ENCODE measurements at regions not wholly inside any gene's neighbourhood (a gene's known extent, or its start where the extent isn't known, plus 50 kb on each side); places are given as distances from the start of the nearest gene placed in this dataset.

- intact Hi-C loops (cut with DNase I; ENCODE audit: low total_unique reads) = no loop called here
- TF ChIP-seq CTCF (IDR thresholded peaks at IDR 0.05) = no peak
- Histone ChIP-seq H3K36me3 (no peaks in the 10 kb centered on the region), H3K27ac (no peak overlapping the region), H3K4me3 (no peak overlapping the region), H3K9me3 (no peaks in the 10 kb centered on the region), H3K4me1 (no peaks in the 10 kb centered on the region), H3K27me3 (no peaks in the 10 kb centered on the region)
- DNase-seq = no peak
These were observed 91.1 kb upstream of the DHRS4 start for GRCh38 chr14:23862513-23862912.

GRCh38 chr14:23863836-23864235 is 89.7 kb upstream of the DHRS4 start:
- H3K27ac ChIP-seq = no peak overlapping the region
- H3K4me3 ChIP-seq = no peak overlapping the region
- H3K9me3 ChIP-seq = no peaks in the 10 kb centered on the region
- H3K27me3 ChIP-seq = no peaks in the 10 kb centered on the region
- H3K36me3 ChIP-seq = no peaks in the 10 kb centered on the region
- intact Hi-C loops (cut with DNase I; ENCODE audit: low total_unique reads) = no loop called here
- no peaks in the 10 kb centered on the region for H3K4me1 ChIP-seq
- TF ChIP-seq CTCF (IDR thresholded peaks at IDR 0.05) = no peak
- no peak for DNase-seq

- H3K27me3 ChIP-seq = no peaks in the 10 kb centered on the region
- no peak overlapping the region for H3K4me3 ChIP-seq
- H3K4me1 ChIP-seq = no peaks in the 10 kb centered on the region
- no peak overlapping the region for H3K27ac ChIP-seq
- no peaks in the 10 kb centered on the region for H3K36me3 ChIP-seq
- intact Hi-C loops (cut with DNase I; ENCODE audit: low total_unique reads) = no loop called here
- no peak for DNase-seq
- no peaks in the 10 kb centered on the region for H3K9me3 ChIP-seq
- TF ChIP-seq CTCF (IDR thresholded peaks at IDR 0.05) = no peak
These were observed 89.3 kb upstream of the DHRS4 start for GRCh38 chr14:23864259-23864658.

GRCh38 chr14:23864861-23865260 is 88.7 kb upstream of the DHRS4 start:
- Histone ChIP-seq H3K4me1 (no peaks in the 10 kb centered on the region), H3K4me3 (no peak overlapping the region), H3K9me3 (no peaks in the 10 kb centered on the region), H3K36me3 (no peaks in the 10 kb centered on the region), H3K27ac (no peak overlapping the region), H3K27me3 (no peaks in the 10 kb centered on the region)
- intact Hi-C loops (cut with DNase I; ENCODE audit: low total_unique reads) = no loop called here
- DNase-seq = no peak
- TF ChIP-seq CTCF (IDR thresholded peaks at IDR 0.05) = no peak

GRCh38 chr14:23865502-23865901 is 88.1 kb upstream of the DHRS4 start:
- no peaks in the 10 kb centered on the region for H3K4me1 ChIP-seq

More at GRCh38 chr14:23865502-23865901, 88.1 kb upstream of the DHRS4 start:
- no peak for DNase-seq
- Histone ChIP-seq H3K27me3 (no peaks in the 10 kb centered on the region), H3K9me3 (no peaks in the 10 kb centered on the region), H3K4me3 (no peak overlapping the region), H3K36me3 (no peaks in the 10 kb centered on the region), H3K27ac (no peak overlapping the region)
- intact Hi-C loops (cut with DNase I; ENCODE audit: low total_unique reads) = no loop called here
- TF ChIP-seq CTCF (IDR thresholded peaks at IDR 0.05) = no peak
